SK-N-DZ (cell line): ENCODE measurements at regions not wholly inside any gene's neighbourhood (a gene's known extent, or its start where the extent isn't known, plus 50 kb on each side); places are given as distances from the start of the nearest gene placed in this dataset.

Experiments
- DNase-seq: peaks from one replicate; pipeline ENCODE4 v3.0.0-alpha.2; 2015; ENCODE audit warnings: low spot score

DNA sequence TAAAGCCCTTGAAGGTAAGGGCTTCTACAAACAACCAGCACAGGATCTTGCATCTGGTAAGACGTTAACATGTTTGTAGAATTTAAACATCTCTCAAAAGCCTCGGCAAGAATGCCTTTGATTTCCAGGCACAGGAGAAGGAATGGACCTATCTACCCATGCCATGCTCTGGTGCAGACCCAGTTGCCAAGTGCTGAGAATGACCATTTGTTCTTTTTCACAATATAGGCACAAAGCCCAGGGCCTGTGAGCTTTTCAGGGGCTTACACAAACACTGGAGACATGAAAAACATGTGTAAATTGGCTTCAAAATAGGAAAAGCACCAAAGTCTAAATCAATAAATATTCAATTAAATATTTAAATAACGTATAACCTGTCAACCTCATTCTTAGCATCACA lies 266.9 kb upstream of the TTC14 start:
- no peak for DNase-seq

GRCh38 chr3:180340395-180340794 lies 261.6 kb upstream of the TTC14 start:
- DNase-seq = no peak

- DNase-seq = no peak
These were observed 260.4 kb upstream of the TTC14 start for GRCh38 chr3:180341516-180341915.

DNA sequence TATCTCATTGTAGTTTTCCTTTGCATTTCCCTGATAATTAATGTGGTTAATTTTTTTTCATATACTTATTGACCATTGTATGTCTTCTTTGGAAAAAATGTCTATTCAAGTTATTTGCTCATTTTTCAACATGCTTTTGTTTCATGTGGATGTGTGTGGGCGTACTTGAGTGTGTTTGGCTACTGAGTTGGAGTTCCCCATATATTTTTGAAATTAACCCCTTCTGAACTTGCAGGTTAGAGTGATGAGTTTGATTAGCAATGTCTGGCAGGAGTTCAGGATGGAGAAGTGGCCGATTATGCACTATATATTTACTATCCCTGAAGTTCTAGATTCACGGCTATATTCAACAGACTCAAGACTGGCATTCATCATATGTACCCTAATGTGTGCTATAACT lies 250.4 kb upstream of the TTC14 start:
- DNase-seq = no peak

- DNase-seq = no peak
These were observed 249.7 kb upstream of the TTC14 start for GRCh38 chr3:180352261-180352660.

GRCh38 chr3:180354214-180354613 lies 247.7 kb upstream of the TTC14 start:
- no peak for DNase-seq

DNA sequence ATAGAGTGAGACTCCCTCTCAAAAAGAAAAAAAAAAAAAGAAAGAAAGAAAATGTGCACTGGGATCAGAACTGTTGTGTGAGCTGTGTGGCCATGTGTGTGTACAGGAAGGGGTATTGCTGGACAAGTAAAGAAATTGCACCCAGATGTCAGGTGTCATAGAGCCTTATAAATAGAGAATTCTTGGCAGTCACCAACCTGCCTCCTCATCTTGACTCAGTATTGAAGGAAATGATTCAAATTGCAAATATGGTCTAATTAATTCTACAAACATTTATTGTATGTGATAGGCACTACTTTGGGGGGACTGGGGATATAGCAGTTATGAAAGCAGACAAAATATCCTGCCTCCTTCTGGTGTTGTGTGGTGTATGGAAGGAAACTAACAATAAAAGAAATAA lies 243.8 kb upstream of the TTC14 start:
- no peak for DNase-seq

DNA sequence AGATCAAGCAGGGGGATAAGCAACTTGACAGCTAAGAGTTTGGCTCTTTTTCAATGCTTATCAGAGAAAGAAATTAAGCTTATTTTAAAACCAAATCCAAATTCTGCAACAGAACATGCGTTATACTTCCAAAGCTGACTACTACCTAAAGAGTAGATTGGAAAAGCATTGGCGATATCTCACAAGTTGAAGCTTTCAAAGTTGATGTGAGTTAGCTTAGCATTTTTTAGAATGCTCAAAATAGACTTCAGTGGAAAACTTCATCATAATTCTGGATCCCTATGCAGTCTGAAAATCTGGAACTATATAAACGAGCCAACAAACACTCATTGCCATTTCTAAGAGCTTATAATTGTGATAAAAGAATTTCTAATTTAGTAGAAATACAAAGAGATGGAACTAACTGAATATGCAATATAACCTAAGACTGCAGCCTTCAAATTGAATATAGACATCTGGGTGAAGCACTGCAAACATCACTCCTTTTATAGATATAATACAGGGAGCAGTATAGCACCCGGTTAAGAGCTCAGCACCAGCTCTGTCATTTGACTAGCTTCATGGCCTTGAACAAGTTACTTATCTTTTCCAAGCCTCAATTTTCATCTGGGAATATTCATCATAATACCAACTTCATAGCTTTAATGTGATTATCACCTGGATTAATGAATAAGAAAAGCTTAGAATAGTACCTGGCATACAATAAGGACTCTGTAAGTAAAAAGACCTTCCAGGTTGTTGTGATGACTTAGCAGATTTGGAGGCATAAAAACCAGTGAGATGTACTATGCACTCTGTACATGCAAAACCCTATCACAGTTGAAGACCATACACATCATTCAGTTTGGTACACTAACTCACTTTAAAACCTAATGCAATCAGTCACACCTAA lies 242.7 kb upstream of the TTC14 start:
- no peak for DNase-seq

DNA sequence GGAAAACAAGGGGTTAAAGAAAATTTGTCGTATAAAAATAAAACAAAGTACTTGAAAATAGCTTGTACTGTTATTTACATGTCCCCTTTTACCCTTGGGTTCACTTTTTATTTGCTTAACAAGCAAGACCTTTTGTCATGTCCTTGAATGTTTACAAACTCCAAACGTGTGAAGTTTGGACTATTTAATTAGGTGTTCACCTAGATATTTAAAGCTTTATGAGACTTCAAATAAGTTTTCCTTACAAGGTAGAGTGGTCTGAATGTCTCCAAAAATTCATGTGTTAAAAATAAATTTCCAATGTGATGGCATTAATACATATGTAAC lies 242.0 kb upstream of the TTC14 start:
- no peak for DNase-seq

- no peak for DNase-seq
These were observed 239.9 kb upstream of the TTC14 start for GRCh38 chr3:180362081-180362480.

DNA sequence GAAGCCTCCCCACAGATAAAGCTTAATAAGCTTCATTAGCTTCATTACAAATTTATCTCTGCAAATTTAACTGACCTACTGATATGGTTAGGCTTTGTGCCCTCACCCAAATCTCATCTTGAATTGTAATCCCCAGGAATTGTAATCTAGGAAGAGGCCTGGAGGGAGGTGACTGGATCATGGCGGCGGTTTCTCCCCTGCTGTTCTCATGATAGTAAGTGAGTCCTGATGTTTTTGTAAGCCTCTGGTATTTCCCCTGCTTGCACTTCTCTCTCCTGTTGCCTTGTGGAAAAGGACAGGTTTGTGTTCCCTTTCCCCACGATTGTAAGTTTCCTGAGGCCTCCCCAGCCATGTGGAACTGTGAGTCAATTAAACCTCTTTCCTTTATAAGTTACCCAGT lies 226.1 kb upstream of the TTC14 start:
- no peak for DNase-seq

DNA sequence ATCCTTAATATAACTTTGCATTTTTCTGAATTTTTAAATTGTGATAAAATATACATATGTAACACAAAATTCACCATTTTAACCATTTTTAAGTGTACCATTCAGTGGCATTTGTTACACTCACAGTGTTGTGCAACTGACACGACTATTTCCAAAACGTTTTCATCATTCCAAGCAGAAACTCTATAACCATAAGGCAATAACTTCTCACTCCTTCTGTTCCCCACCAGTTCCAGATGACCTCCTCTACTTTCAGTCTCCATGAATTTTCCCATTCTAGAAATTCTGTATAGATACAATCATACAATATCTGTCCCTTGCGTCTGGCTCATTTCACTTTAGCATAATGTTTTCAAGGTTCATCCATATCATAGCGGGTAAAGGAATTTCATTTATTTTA lies 223.5 kb upstream of the TTC14 start:
- DNase-seq = no peak

DNA sequence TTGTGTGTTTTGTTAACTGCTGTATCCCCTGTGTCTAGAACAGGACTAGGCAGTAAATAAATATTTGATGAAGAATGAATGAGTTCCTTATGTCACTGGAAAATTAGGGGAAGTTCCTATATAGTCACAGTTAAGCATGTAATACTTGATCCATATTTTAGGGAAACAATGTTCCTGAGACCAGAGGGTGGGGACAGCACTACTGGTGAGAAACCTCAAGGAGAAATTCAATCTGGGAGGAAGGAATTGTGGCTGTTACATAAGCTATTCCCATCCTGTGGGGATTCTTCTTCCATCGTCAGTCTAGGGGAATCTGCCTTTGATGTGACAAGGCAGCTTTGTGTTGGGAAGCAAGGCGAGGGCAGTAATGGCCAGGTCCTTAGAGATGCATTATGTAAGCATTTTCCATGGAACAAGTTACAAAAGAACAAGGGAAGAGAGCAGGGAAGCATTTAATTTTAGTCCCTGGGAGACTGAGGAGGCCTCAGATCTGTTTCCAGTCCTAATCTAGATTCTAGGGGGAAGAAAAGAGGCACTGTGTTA lies 219.3 kb upstream of the TTC14 start:
- DNase-seq = no peak

DNA sequence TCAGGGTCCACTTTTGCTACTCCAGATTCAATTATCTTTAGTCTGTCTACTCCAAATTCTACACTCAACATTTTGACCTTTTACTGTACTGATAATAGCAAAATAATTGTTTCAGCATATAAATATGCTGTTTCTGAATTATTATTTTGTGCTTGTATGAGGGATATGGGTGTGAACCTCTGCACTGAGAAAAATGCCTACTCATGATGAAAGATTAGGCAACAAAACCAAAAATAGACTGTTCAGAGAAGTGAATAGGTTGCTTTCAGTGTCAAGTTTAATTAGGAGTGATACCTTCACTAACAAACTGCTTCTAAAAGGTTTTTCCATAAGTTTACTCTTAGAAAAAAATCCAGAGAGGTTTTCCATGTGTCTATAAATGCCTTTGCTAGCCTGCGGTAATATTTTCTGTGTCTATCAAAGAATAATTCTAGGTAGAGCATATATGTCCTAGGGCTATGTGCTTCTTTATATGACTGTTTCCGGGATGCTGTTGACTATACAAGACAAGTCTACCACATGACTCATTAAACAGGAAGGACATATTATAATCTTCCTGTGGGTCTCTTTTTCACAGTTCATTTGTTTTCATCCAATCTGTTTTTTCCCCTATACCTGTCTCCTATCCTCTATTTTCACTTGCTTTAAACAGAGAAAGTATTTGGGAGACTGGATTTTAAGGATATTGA lies 218.5 kb upstream of the TTC14 start:
- DNase-seq = no peak

DNA sequence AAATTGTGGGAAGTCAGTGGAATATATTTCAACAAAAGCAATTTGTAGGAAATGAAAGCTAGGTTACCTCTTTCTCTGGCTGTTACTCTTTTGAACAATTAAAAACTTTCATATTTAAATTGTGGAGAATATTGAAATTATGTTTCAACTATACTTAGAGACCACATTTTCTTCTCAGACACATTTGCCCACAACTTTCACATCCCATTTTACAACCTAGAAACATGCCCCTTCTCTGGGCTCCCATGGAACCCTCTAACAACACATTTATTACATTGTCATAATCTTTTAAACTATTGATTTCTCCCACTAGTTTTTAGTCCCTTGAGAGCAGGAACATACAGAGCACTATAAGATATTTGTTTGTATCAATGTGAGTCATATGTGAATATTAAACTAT lies 211.7 kb upstream of the TTC14 start:
- DNase-seq = no peak

GRCh38 chr3:180391001-180391400 lies 211.0 kb upstream of the TTC14 start:
- no peak for DNase-seq

DNA sequence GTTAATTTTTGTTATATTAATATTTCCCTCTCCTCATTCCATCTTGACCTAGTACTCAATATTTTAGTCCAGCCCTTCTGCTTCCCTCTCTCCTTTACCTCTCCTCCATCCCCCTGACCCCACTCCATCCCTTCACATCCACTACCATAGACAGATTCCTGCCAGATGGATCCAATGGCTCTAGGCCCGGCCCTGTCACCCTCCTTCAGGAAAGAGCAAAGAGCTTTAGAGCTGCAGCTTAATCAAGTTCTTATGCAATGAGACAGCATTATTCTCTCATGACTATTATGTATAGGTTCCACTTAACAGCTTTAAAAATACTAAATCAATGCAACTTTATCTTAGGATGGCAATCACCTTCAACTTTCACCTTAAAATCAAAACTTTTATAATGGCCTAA lies 200.7 kb upstream of the TTC14 start:
- DNase-seq = no peak

DNA sequence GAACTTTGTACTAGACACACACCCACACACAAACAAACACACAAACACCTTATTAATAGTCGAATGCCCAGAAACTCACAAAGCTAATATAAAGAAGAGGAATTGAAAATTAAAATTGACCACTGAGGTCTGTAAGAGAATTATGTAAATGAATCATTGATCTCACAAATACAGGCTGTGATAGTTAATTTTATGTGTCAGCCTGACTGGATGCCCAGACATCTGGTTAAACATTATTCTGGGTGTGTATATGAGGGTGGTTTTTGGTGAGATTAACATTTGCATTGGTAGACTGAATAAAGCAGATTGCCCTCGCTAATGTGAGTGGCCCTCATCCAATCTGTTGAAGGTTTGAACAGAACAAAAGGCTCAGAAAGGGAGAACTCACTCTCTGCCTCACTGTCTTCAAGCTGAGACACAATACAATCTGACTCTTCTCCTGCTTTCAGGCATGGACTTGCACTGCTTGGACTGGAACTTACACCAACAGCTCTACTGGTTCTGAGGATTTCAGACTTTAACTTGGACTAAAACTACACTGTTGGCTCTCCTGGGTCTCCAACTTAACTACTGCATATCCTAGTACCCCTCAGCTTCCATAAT lies 199.4 kb upstream of the TTC14 start:
- DNase-seq = no peak

- DNase-seq = no peak
These were observed 198.8 kb upstream of the TTC14 start for GRCh38 chr3:180403156-180403555.

DNA sequence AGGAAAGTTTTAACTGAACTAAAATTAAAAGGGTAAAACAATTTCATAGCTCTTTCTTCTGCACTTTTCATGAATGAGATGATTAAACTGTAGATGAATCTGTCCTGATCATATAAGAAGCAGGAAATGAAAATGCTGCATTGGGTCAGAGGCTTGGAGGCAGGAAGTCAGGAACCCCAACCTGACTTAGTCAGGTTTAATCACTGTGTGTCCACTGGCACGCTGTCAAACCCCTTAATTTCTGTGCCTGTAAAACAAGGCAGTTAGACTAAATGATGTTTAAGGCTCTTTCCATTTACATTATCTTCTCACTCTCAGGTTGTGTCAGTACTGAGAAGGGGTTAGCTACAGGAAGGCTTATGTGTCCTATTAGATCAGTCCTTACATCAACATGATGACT lies 193.3 kb upstream of the TTC14 start:
- DNase-seq = no peak

DNA sequence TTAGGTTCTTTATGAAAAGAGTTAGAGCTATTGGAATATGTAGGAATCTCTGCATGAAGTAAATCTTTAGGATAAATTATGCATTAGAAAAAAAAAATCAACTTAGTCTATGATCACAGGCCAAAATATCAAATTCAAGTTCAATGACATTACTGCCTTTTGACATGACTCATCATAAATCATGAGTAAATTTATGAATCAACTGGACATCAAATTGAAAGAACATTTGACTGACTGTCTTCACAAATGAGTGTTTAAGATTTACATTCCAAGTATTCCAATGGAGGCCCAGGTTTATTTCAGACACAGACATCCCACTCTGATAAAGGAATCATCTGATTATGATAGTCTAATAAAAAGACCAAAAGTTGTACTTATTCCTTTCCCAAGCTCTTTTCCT lies 192.8 kb upstream of the TTC14 start:
- no peak for DNase-seq

DNA sequence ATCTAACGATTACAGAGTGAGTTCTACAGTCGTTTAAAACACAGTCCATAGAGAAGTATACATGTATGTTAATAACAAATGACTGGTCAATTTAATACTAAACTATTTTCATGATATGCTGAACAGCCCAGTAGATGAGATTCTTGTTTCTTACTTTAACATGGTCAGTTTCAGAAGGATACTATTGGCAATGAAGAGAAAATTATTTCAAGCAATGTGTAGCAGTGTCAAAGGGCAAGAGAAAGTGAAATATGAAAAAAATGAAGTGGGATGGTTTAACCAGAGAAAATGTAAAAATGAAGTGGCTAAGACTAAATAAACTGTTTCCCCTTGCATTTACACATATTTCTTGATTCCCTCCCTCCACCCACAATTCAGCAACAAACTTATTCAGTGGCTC lies 192.1 kb upstream of the TTC14 start:
- DNase-seq = no peak

- DNase-seq = no peak
These were observed 187.8 kb upstream of the TTC14 start for GRCh38 chr3:180414157-180414556.
